SK-N-SH (cell line): ENCODE measurements at regions not wholly inside any gene's neighbourhood (a gene's known extent, or its start where the extent isn't known, plus 50 kb on each side); places are given as distances from the start of the nearest gene placed in this dataset.
A peak's percentile ranks its signal among the peaks of the same experiment; 100 is the strongest.

Experiments used
- CTCF ChIA-PET: fragments of 300-600, 350-600 bp; formaldehyde crosslinking; extraction: SDS; loops from one replicate; lab custom pipeline; 2021; lab: Yijun Ruan, JAX
- POLR2A ChIA-PET: fragments of 350-600 bp; sonication (Branson Sonifier 250); formaldehyde crosslinking; extraction: SDS; loops from one replicate; lab custom pipeline; 2020; ENCODE audit warnings: antibody characterized with exemption, inconsistent platforms; lab: Yijun Ruan, JAX
- DNase-seq: peaks from one replicate; pipeline ENCODE4 v3.0.0; 2012
- H2AFZ ChIP-seq: fragments of 200-600 bp; sonication (generic); 2 replicates; pipeline ENCODE4 v1.8.1; 2016; ENCODE audit warnings: antibody characterized with exemption, mild to moderate bottlenecking, low read depth
- H3F3A ChIP-seq: fragments of 200-600 bp; sonication (generic); replicated peaks from 2 replicates; pipeline ENCODE3; 2016; ENCODE audit warnings: antibody characterized with exemption, mild to moderate bottlenecking; ENCODE audit not compliant: insufficient read depth
- H3K27ac ChIP-seq, 2 experiments: fragments of 200-500 bp in 1 of 2; fragments of 200-600 bp in 1 of 2; sonication (Bioruptor generic) in 1 of 2; sonication (generic), shearing (Covaris generic) in 1 of 2; 2 replicates each; pipeline versions ENCODE4 v1.5.1 to v1.6.1; 2014 to 2016; ENCODE audit warnings: low read depth in 2 of 2, inconsistent platforms in 1 of 2, low read length in 1 of 2, mild to moderate bottlenecking in 1 of 2, mixed read lengths in 1 of 2
- H3K27me3 ChIP-seq: fragments of 200-600 bp; sonication (generic), shearing (Covaris generic); 2 replicates; pipeline ENCODE4 v1.6.1; 2016; ENCODE audit warnings: mixed run types; ENCODE audit not compliant: insufficient read depth
- H3K36me3 ChIP-seq, 2 experiments: fragments of 200-500 bp in 1 of 2; fragments of 200-600 bp in 1 of 2; sonication (Bioruptor generic) in 1 of 2; sonication (generic) in 1 of 2; replicated peaks in 1 of 2; 2 replicates each; pipeline versions ENCODE3 to v1.5.1; 2014 to 2016; ENCODE audit warnings: low read length in 1 of 2, mild to moderate bottlenecking in 1 of 2; ENCODE audit not compliant: insufficient read depth in 2 of 2, control insufficient read depth in 1 of 2
- H3K4me1 ChIP-seq, 2 experiments: fragments of 200-500 bp in 1 of 2; fragments of 200-600 bp in 1 of 2; sonication (Bioruptor generic) in 1 of 2; sonication (generic), shearing (Covaris generic) in 1 of 2; 2 replicates each; pipeline versions ENCODE4 v1.5.1 to v1.6.1; 2014 to 2016; ENCODE audit warnings: low read depth in 1 of 2, low read length in 1 of 2, mixed run types in 1 of 2; ENCODE audit not compliant: insufficient read depth in 2 of 2, control insufficient read depth in 1 of 2
- H3K4me2 ChIP-seq: fragments of 200-600 bp; sonication (generic), shearing (Covaris generic); 2 replicates; pipeline ENCODE4 v1.6.1; 2017; ENCODE audit warnings: mixed run types
- H3K4me3 ChIP-seq, 2 experiments: fragments of 200-500 bp in 1 of 2; fragments of 200-600 bp in 1 of 2; sonication (Bioruptor generic) in 1 of 2; sonication (generic), shearing (Covaris generic) in 1 of 2; 2 replicates each; pipeline versions ENCODE4 v1.5.1 to v1.8.1; 2014 to 2016; ENCODE audit warnings: low read depth in 2 of 2, inconsistent platforms in 1 of 2, low read length in 1 of 2, mild to moderate bottlenecking in 1 of 2, mixed read lengths in 1 of 2, moderate library complexity in 1 of 2
- H3K79me2 ChIP-seq: fragments of 200-600 bp; sonication (generic); 2 replicates; pipeline ENCODE4 v1.8.1; 2017; ENCODE audit warnings: mild to moderate bottlenecking; ENCODE audit not compliant: insufficient read depth
- H3K9ac ChIP-seq: fragments of 200-600 bp; sonication (generic); 2 replicates; pipeline ENCODE4 v1.6.1; 2017; ENCODE audit warnings: mixed run types
- H3K9me2 ChIP-seq: fragments of 200-600 bp; sonication (generic); 2 replicates; pipeline ENCODE4 v1.6.1; 2017; ENCODE audit warnings: mixed run types
- H3K9me3 ChIP-seq: fragments of 200-600 bp; sonication (generic); 2 replicates; pipeline ENCODE4 v1.6.1; 2017; ENCODE audit warnings: mixed run types, mild to moderate bottlenecking, moderate library complexity
- H4K20me1 ChIP-seq: fragments of 200-600 bp; sonication (generic); 2 replicates; pipeline ENCODE4 v1.6.1; 2017; ENCODE audit warnings: mild to moderate bottlenecking, mixed run types; ENCODE audit not compliant: insufficient read depth
- EP300 ChIP-seq, 2 experiments: IDR thresholded peaks; 2 replicates each; pipeline versions ENCODE4 v1.4.0 to v1.6.1; 2012; ENCODE audit warnings: borderline replicate concordance in 1 of 2, low read depth in 1 of 2, low read length in 1 of 2
- EZH2phosphoT487 ChIP-seq: fragments of 200-600 bp; sonication (generic); IDR thresholded peaks from 2 replicates; pipeline ENCODE4 v1.6.1; 2017; ENCODE audit warnings: low read depth, mixed run types, mild to moderate bottlenecking, antibody characterized with exemption, moderate library complexity, borderline replicate concordance
- FOSL2 ChIP-seq: IDR thresholded peaks from 2 replicates; pipeline ENCODE4 v1.4.0; 2012; ENCODE audit warnings: low read depth, mild to moderate bottlenecking, moderate library complexity, borderline replicate concordance
- FOXJ3 ChIP-seq: sonication (generic); formaldehyde crosslinking; IDR thresholded peaks from 2 replicates; pipeline ENCODE4 v1.5.1; 2020; ENCODE audit warnings: mild to moderate bottlenecking, missing genetic modification reagents
- MEF2A ChIP-seq: IDR thresholded peaks from 2 replicates; pipeline ENCODE4 v1.4.0; 2012; ENCODE audit warnings: low read depth, borderline replicate concordance
- NFIC ChIP-seq: IDR thresholded peaks from 2 replicates; pipeline ENCODE4 v1.4.0; 2012; ENCODE audit warnings: borderline replicate concordance
- POLR2AphosphoS5 ChIP-seq: IDR thresholded peaks from 2 replicates; pipeline ENCODE4 v1.6.1; 2012; ENCODE audit warnings: low read depth, low read length
- RFX5 ChIP-seq: IDR thresholded peaks from 2 replicates; pipeline ENCODE4 v1.6.1; 2012; ENCODE audit warnings: mild to moderate bottlenecking, improper control_type of control experiment, low read length
- RXRA ChIP-seq: IDR thresholded peaks from 2 replicates; pipeline ENCODE4 v1.4.0; 2012; ENCODE audit warnings: low read depth, mild to moderate bottlenecking, borderline replicate concordance
- SMC3 ChIP-seq: IDR thresholded peaks from 2 replicates; pipeline ENCODE4 v1.6.1; 2012; ENCODE audit warnings: low read depth, low read length, improper control_type of control experiment
- TAF1 ChIP-seq: IDR thresholded peaks from 2 replicates; pipeline ENCODE4 v1.6.1; 2012; ENCODE audit warnings: low read depth, mild to moderate bottlenecking, low read length, moderate library complexity, borderline replicate concordance
- TCF12 ChIP-seq: IDR thresholded peaks from 2 replicates; pipeline ENCODE4 v1.4.0; 2012
- TEAD4 ChIP-seq: IDR thresholded peaks from 2 replicates; pipeline ENCODE4 v1.4.0; 2012; ENCODE audit warnings: mild to moderate bottlenecking, borderline replicate concordance; ENCODE audit not compliant: insufficient read depth
- WGBS: methylation state at CpG from one replicate; pipeline ENCODE4 v1.1.6; 2017; ENCODE audit warnings: low lambda C conversion rate; 5-methylcytosine and 5-hydroxymethylcytosine counted together
- TF ChIP-seq, protein P1 (sequence below): fragments of 150-350 bp; IDR thresholded peaks from 2 replicates; pipeline ENCODE4 v1.6.1; 2016; ENCODE audit warnings: mild to moderate bottlenecking, low read depth, low read length
- TF ChIP-seq, protein P2 (sequence below): IDR thresholded peaks from 2 replicates; pipeline ENCODE4 v1.4.0; 2012; ENCODE audit warnings: low read depth, borderline replicate concordance
- TF ChIP-seq, protein P3 (sequence below): IDR thresholded peaks from 2 replicates; pipeline ENCODE4 v1.4.0; 2012; ENCODE audit warnings: low read depth
- TF ChIP-seq, protein P4 (sequence below): fragments of 200-600 bp; sonication (generic); IDR thresholded peaks from 2 replicates; pipeline ENCODE4 v1.6.1; 2017; ENCODE audit warnings: antibody characterized with exemption, mild to moderate bottlenecking, moderate library complexity
- TF ChIP-seq, protein P5 (sequence below): fragments of 150-350 bp; IDR thresholded peaks from 2 replicates; pipeline ENCODE4 v1.6.1; 2017; ENCODE audit warnings: antibody characterized with exemption, low read length, low read depth, borderline replicate concordance

DNA sequence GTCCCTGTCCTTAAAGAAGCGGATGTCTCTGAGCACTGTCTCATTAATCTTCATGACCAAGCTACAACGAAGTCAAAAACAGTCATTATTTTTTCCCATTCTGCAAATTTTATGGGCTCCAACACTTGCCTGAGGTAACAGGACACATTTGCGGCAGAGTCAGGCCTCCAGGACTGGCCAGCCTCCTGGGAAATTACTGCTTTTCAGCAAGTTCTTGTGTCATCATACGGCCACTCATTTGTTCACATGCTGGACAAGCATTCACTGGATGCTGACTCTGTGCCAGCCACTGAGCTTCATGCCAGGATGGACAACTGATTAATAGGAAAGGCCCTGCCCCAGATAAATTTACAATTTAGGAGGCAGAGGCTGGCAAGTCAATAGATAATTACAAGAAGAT lies 305.7 kb downstream of the ACTL7B start:
- no peak overlapping the region for H3K4me3 ChIP-seq
- DNase-seq, result no peak
- no peaks in the 10 kb centered on the region for H3K9me2 ChIP-seq
- H3K27me3 ChIP-seq, result no peaks in the 10 kb centered on the region
- 65% methylated on average over 4 of the region's 4 CpGs for WGBS
- H3K9me3 ChIP-seq, result no peaks in the 10 kb centered on the region
- POLR2A ChIA-PET, result no interaction called here
- H4K20me1 ChIP-seq, result no peaks in the 10 kb centered on the region
- TF ChIP-seq NFIC (0 out of 2 replicates have a peak, but pooled peaks have one; percentile 15), MEF2A (no peak), RXRA (no peak)
- TF ChIP-seq, protein P1, sequence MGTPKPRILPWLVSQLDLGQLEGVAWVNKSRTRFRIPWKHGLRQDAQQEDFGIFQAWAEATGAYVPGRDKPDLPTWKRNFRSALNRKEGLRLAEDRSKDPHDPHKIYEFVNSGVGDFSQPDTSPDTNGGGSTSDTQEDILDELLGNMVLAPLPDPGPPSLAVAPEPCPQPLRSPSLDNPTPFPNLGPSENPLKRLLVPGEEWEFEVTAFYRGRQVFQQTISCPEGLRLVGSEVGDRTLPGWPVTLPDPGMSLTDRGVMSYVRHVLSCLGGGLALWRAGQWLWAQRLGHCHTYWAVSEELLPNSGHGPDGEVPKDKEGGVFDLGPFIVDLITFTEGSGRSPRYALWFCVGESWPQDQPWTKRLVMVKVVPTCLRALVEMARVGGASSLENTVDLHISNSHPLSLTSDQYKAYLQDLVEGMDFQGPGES, result no peak
- TF ChIP-seq, protein P2, sequence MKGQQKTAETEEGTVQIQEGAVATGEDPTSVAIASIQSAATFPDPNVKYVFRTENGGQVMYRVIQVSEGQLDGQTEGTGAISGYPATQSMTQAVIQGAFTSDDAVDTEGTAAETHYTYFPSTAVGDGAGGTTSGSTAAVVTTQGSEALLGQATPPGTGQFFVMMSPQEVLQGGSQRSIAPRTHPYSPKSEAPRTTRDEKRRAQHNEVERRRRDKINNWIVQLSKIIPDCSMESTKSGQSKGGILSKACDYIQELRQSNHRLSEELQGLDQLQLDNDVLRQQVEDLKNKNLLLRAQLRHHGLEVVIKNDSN, result no peak
- TF ChIP-seq, all 33 proteins: peak for 1
- H3K9ac ChIP-seq, result no peak overlapping the region
- H3K79me2 ChIP-seq, result no peaks in the 10 kb centered on the region
- H3K4me2 ChIP-seq, result no peak overlapping the region
- CTCF ChIA-PET, result interaction anchor here (2.3 kb wide), 1 partner anchor 16 kb away, joined by 8 read pairs; no protein-coding TSS in a partner anchor
- H2AFZ ChIP-seq, result no peak overlapping the region
- peaks cover 12% of the 10 kb centered on the region for H3F3A ChIP-seq
- no peak overlapping the region for H3K27ac ChIP-seq
- H3K4me1 ChIP-seq, result peaks cover 0 to 12% of the 10 kb centered on the region in 2 experiments; a peak in 3 of 4 replicates
- no peaks in the 10 kb centered on the region for H3K36me3 ChIP-seq

DNA sequence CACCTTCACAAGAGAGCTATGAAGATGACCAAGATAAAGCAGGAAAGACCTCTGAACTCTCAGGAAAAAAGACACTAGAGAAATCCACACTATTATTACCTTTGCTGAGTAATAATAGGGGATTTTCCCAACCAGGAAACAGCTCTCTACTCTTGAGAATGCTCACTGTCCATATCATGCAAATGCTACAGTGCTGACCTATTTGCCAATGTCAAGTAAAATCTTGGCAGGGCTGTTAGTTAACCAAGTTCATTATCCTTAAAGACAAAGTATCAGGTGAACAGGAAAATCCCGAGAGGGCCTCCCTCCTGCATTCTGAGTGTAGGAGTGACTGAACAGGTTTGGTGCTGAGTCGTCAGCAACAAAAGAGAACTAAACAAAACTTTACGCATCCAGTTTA lies 306.6 kb downstream of the ACTL7B start:
- DNase-seq, result no peak
- TF ChIP-seq RFX5 (no peak), EZH2phosphoT487 (no peak), POLR2AphosphoS5 (no peak), SMC3 (no peak), TCF12 (no peak), TEAD4 (no peak), FOXJ3 (no peak), RXRA (no peak), TAF1 (no peak), FOSL2 (no peak), EP300 (IDR thresholded peaks at IDR 0.05; ENCODE audit: borderline replicate concordance in 1 of 2, low read depth in 1 of 2, low read length in 1 of 2) (no peak)
- TF ChIP-seq, protein P3, sequence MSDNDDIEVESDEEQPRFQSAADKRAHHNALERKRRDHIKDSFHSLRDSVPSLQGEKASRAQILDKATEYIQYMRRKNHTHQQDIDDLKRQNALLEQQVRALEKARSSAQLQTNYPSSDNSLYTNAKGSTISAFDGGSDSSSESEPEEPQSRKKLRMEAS, result no peak
- TF ChIP-seq, protein P4, sequence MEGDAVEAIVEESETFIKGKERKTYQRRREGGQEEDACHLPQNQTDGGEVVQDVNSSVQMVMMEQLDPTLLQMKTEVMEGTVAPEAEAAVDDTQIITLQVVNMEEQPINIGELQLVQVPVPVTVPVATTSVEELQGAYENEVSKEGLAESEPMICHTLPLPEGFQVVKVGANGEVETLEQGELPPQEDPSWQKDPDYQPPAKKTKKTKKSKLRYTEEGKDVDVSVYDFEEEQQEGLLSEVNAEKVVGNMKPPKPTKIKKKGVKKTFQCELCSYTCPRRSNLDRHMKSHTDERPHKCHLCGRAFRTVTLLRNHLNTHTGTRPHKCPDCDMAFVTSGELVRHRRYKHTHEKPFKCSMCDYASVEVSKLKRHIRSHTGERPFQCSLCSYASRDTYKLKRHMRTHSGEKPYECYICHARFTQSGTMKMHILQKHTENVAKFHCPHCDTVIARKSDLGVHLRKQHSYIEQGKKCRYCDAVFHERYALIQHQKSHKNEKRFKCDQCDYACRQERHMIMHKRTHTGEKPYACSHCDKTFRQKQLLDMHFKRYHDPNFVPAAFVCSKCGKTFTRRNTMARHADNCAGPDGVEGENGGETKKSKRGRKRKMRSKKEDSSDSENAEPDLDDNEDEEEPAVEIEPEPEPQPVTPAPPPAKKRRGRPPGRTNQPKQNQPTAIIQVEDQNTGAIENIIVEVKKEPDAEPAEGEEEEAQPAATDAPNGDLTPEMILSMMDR, result no peak
- TF ChIP-seq, protein P5, sequence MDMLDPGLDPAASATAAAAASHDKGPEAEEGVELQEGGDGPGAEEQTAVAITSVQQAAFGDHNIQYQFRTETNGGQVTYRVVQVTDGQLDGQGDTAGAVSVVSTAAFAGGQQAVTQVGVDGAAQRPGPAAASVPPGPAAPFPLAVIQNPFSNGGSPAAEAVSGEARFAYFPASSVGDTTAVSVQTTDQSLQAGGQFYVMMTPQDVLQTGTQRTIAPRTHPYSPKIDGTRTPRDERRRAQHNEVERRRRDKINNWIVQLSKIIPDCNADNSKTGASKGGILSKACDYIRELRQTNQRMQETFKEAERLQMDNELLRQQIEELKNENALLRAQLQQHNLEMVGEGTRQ, result no peak
- Histone ChIP-seq H3K27ac (no peak overlapping the region), H4K20me1 (no peaks in the 10 kb centered on the region), H3K9me3 (no peaks in the 10 kb centered on the region), H3K4me3 (no peak overlapping the region), H3K79me2 (no peaks in the 10 kb centered on the region), H3K4me1 (peaks cover 0 to 12% of the 10 kb centered on the region in 2 experiments; a peak in 3 of 4 replicates), H3K9me2 (no peaks in the 10 kb centered on the region), H3K27me3 (no peaks in the 10 kb centered on the region), H3K4me2 (no peak overlapping the region), H3K36me3 (no peaks in the 10 kb centered on the region), H3K9ac (no peak overlapping the region), H2AFZ (no peak overlapping the region), H3F3A (peaks cover 12% of the 10 kb centered on the region)
- ChIA-PET POLR2A (no interaction called here), CTCF (interaction anchor here (1.3 to 2.3 kb wide), 2 partner anchors 17 to 1065 kb away, joined by 4 to 8 read pairs; no protein-coding TSS in a partner anchor)
- WGBS, result 41% methylated on average over 3 of the region's 3 CpGs
